ENCODE measurements at regions not wholly inside any gene's neighbourhood (a gene's known extent, or its start where the extent isn't known, plus 50 kb on each side); places are given as distances from the start of the nearest gene placed in this dataset.

GRCh38 chr2:13574831-13575230, 858.1 kb downstream of the TRIB2 start:
- ChIA-PET POLR2A (no interaction called here), CTCF (no interaction called here)
- TF ChIP-seq RELA (CRISPR knock-in tag; IDR thresholded peaks at IDR 0.05; ENCODE audit: borderline replicate concordance) (no peak), E2F1 (CRISPR knock-in tag; IDR thresholded peaks at IDR 0.05) (no peak), TCF7 (CRISPR knock-in tag; IDR thresholded peaks at IDR 0.05; ENCODE audit: low read depth) (no peak), ZNF512 (CRISPR knock-in tag; IDR thresholded peaks at IDR 0.05; ENCODE audit: borderline replicate concordance) (no peak), HMGXB4 (CRISPR knock-in tag; IDR thresholded peaks at IDR 0.05) (no peak), JAZF1 (CRISPR knock-in tag; IDR thresholded peaks at IDR 0.05) (no peak), MAX (CRISPR knock-in tag; IDR thresholded peaks at IDR 0.05) (no peak), SMAD3 (CRISPR knock-in tag; IDR thresholded peaks at IDR 0.05; ENCODE audit: borderline replicate concordance) (no peak), GTF2I (CRISPR knock-in tag; conservative IDR thresholded peaks at IDR 0.05) (no peak), ZNF121 (CRISPR knock-in tag; IDR thresholded peaks at IDR 0.05) (no peak), GRHL2 (CRISPR knock-in tag; IDR thresholded peaks at IDR 0.05; ENCODE audit: insufficient replicate concordance, severe bottlenecking) (no peak), ZNF317 (CRISPR knock-in tag; IDR thresholded peaks at IDR 0.05; ENCODE audit: borderline replicate concordance, low read depth) (no peak), E2F5 (CRISPR knock-in tag; IDR thresholded peaks at IDR 0.05) (no peak), ZNF281 (CRISPR knock-in tag; IDR thresholded peaks at IDR 0.05) (no peak), KAT7 (CRISPR knock-in tag; IDR thresholded peaks at IDR 0.05; ENCODE audit: borderline replicate concordance) (no peak), ZNF219 (CRISPR knock-in tag; IDR thresholded peaks at IDR 0.05; ENCODE audit: borderline replicate concordance) (no peak), PRDM15 (CRISPR knock-in tag; IDR thresholded peaks at IDR 0.05) (no peak), ZNF263 (CRISPR knock-in tag; IDR thresholded peaks at IDR 0.05; ENCODE audit: low read depth) (no peak)
- DNase-seq (ENCODE audit: low spot score): no peak
- no peak for ATAC-seq
- H3K4me1 Mint-ChIP-seq: no peaks in the 10 kb centered on the region
- no peak overlapping the region for H3K27ac Mint-ChIP-seq
- no peaks in the 10 kb centered on the region for H3K9me3 Mint-ChIP-seq
- H3K36me3 Mint-ChIP-seq: no peaks in the 10 kb centered on the region
- H3K27me3 Mint-ChIP-seq (ENCODE audit: low read depth): no peaks in the 10 kb centered on the region
- H3K4me3 Mint-ChIP-seq: no peak overlapping the region

All from WTC11 (cell line).